LNCaP clone FGC (cell line): ENCODE measurements at regions not wholly inside any gene's neighbourhood (a gene's known extent, or its start where the extent isn't known, plus 50 kb on each side); places are given as distances from the start of the nearest gene placed in this dataset.

Source experiments
- DNase-seq: peaks from one replicate; pipeline ENCODE4 v3.0.0-alpha.2; 2011; ENCODE audit warnings: low read depth
- H3K4me3 ChIP-seq: 2 replicates; pipeline ENCODE4 v1.5.1; 2011; ENCODE audit warnings: mild to moderate bottlenecking, low read depth, low read length, control low read depth
- TF ChIP-seq, protein P1 (sequence below): IDR thresholded peaks from 2 replicates; pipeline ENCODE4 v1.5.1; 2012; ENCODE audit warnings: mild to moderate bottlenecking; ENCODE audit not compliant: control insufficient read depth, insufficient read depth; ENCODE audit errors: extremely low read depth

DNA sequence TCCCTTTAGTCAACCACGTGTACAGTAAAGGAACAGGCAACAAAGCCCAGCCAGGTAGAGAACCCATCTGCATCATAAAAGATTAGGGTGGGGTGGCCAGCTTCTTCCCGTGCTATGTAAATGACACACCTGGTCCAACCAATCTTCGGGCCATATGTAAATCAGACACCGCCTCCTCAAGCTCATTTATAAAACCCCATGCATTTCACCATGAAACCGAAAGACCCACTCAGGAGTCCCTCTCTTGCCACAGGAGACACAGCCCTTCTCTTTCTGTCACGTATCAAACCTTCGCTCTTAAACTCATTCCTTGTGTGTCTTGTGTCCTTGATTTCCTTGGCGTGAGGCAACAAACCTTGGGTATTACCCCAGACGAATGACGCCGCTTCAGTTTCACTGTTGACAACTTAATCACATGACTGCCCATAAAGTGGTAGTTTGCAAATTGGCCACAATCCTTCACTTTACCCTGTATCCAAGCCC, 59.8 kb upstream of the TBPL2 start:
- no peak for DNase-seq
- H3K4me3 ChIP-seq, result no peak overlapping the region
- TF ChIP-seq, protein P1, sequence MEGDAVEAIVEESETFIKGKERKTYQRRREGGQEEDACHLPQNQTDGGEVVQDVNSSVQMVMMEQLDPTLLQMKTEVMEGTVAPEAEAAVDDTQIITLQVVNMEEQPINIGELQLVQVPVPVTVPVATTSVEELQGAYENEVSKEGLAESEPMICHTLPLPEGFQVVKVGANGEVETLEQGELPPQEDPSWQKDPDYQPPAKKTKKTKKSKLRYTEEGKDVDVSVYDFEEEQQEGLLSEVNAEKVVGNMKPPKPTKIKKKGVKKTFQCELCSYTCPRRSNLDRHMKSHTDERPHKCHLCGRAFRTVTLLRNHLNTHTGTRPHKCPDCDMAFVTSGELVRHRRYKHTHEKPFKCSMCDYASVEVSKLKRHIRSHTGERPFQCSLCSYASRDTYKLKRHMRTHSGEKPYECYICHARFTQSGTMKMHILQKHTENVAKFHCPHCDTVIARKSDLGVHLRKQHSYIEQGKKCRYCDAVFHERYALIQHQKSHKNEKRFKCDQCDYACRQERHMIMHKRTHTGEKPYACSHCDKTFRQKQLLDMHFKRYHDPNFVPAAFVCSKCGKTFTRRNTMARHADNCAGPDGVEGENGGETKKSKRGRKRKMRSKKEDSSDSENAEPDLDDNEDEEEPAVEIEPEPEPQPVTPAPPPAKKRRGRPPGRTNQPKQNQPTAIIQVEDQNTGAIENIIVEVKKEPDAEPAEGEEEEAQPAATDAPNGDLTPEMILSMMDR, result no peak

DNA sequence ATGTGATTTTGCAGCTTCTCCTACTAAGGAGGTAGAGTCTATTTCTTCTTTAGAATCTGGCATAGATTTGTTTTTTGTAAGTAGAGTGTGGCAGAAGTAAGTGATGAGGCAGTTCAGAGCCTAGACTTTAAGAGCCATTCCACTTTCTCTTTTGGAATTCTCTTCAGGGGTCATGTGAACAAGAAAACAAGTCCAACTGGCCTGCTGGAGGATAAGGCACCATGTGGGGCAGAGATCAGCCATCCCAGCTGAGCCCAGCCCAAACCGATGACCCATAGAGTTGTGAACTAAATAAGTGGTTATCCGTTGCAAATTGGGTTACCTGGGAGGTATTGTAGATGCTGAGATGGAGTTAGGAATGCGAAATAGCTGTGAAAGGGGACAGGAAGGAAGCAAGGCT, 60.3 kb upstream of the TBPL2 start:
- TF ChIP-seq, protein P1, result no peak
- no peak overlapping the region for H3K4me3 ChIP-seq
- DNase-seq, result no peak

DNA sequence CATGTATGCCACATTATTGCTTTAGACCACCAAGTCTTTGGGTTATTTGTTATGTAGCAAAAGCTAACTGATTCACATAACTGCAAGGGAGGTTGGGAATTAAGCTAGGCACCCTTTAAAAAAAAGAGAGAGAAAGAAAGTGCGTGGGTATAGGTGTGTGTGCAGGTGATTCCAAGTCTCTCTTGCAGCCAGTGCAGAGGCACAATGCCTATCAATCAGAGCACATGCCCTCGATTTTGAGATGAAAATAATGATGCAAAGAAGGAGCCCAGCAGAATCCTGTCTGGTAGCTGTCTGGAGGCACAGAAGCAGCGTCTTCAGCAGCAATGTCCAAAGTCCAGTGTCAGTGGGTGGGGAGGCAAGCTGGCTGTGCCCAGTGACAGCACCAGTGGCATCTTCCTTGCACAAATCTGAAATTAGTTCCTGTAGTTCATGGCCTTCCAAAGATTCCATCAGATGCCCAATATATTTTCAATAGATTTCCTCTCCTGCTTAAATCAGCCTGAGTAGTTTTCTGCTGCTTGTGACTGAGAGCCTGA, 62.4 kb upstream of the TBPL2 start:
- DNase-seq, result no peak
- TF ChIP-seq, protein P1, result no peak

DNA sequence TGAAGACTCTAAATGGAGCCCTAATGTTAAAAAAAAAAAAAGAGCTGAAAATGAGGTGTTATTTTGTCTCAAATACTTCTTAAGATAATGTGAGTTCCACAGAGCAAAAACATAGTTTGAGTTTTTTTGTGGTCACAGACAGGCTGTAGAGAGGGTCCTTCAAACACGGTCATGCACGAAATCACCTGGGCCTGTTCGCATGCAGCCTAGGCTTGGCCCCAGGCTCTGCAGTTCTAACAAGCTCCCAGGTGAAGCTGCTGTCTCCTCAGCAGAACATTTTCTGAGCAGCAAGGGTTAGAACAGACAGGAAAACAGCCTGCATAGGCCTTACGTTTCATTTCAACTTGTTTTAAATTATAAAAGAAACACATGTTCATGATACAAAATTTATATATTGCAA, 65.4 kb upstream of the TBPL2 start:
- TF ChIP-seq, protein P1, result no peak
- no peak overlapping the region for H3K4me3 ChIP-seq
- no peak for DNase-seq

More for the DNA sequence above, 62.4 kb upstream of the TBPL2 start:
- no peak overlapping the region for H3K4me3 ChIP-seq

DNA sequence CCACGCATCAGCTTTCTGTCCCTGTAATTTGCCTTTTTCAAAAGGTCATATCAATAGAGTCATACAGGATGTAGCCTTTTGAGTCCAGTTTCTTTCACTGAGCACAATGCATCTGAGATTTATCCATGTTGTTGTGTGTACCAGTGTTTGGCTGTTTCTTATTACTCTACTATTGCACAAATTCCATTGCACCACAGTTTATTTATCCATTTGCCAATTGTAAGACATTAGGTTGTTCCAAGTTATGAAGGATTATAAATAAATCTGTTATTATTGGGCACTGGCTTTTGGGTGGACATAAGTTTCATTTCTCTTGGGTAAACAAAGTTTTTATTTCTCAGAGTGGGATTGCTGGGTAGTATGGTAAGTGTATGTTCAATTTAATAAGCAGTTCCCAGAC, 68.3 kb upstream of the TBPL2 start:
- TF ChIP-seq, protein P1, result no peak
- no peak for DNase-seq
- H3K4me3 ChIP-seq, result no peak overlapping the region

DNA sequence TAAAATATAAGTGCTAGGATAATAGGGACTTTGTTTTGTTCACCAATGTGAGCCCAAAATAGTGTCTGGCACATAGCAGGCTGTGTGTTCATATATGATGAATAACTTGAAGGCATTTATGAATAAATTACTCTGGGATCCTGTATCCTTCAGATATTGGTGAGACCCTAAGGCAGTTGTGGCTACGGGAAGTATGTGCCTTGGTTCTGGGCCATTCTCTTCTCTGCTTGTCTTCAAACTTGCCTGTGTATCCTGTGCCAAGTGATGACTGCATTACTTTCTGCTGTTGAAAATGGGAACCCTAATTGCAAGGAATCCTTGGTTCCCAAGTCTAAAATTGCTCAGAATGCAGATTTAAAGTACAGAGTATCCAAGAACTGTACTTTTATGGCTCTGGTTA, 67.6 kb upstream of the KTN1 start:
- TF ChIP-seq, protein P1, result no peak
- no peak for DNase-seq

DNA sequence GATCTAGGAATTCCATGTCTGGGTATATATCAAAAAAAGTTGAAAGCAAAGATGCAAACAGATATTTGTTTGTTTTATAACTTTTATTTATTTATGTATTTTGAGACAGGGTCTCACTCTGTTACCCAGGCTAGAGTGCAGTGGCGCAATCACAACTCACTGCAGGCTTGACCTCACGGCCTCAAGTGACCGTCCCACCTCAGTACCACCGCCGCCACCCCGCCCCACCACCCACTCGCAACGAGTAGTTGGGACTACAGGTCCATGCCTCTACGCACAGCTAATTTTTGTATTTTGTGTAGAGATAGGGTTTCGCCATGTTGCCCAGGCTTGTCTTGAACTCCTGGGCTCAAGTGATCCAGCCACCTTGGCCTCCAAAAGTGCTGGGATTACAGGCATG, 66.5 kb upstream of the KTN1 start:
- no peak overlapping the region for H3K4me3 ChIP-seq
- TF ChIP-seq, protein P1, result no peak
- DNase-seq, result no peak

More for the DNA sequence above, 67.6 kb upstream of the KTN1 start:
- H3K4me3 ChIP-seq, result no peak overlapping the region
